ENCODE measurements at regions not wholly inside any gene's neighbourhood (a gene's known extent, or its start where the extent isn't known, plus 50 kb on each side); places are given as distances from the start of the nearest gene placed in this dataset.

GRCh38 chr7:22939842-22940241 is 74.1 kb downstream of the HYCC1 start:
- no peak for DNase-seq
- TF ChIP-seq, protein P1, sequence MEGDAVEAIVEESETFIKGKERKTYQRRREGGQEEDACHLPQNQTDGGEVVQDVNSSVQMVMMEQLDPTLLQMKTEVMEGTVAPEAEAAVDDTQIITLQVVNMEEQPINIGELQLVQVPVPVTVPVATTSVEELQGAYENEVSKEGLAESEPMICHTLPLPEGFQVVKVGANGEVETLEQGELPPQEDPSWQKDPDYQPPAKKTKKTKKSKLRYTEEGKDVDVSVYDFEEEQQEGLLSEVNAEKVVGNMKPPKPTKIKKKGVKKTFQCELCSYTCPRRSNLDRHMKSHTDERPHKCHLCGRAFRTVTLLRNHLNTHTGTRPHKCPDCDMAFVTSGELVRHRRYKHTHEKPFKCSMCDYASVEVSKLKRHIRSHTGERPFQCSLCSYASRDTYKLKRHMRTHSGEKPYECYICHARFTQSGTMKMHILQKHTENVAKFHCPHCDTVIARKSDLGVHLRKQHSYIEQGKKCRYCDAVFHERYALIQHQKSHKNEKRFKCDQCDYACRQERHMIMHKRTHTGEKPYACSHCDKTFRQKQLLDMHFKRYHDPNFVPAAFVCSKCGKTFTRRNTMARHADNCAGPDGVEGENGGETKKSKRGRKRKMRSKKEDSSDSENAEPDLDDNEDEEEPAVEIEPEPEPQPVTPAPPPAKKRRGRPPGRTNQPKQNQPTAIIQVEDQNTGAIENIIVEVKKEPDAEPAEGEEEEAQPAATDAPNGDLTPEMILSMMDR (IDR thresholded peaks at IDR 0.05): no peak
- no peak for ATAC-seq
- Histone ChIP-seq H3K36me3 (ENCODE audit: low read depth) (no peaks in the 10 kb centered on the region), H3K4me1 (ENCODE audit: low read depth) (no peaks in the 10 kb centered on the region), H3K9me3 (no peaks in the 10 kb centered on the region), H3K4me3 (no peak overlapping the region)
- intact Hi-C loops (cut with DNase I, micrococcal nuclease): no loop called here

DNA sequence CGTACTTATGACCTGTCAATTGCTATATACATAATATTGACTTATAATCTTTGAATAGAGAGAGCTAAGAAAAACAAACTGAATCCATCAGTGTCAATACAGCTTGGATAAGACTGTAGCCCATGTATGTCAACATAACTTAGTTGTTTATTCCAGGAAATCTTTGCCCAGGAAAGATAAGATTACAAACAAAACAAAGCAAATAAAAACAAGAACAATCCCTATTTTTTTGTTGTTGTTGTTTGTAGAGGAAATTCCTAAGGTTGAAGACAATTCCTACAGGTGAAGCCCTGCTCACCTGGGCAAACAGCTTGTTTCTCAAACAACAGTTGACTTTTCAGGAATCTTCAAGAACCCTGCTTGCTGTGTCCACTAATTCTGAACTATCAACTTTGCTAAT is 76.0 kb downstream of the HYCC1 start:
- no peak for DNase-seq
- no peaks in the 10 kb centered on the region for H3K36me3 ChIP-seq (ENCODE audit: low read depth)
- H3K4me1 ChIP-seq (ENCODE audit: low read depth): no peaks in the 10 kb centered on the region
- H3K9me3 ChIP-seq: no peaks in the 10 kb centered on the region
- no peak for ATAC-seq
- intact Hi-C loops (cut with DNase I, micrococcal nuclease): no loop called here
- TF ChIP-seq, protein P1 (IDR thresholded peaks at IDR 0.05): no peak
- H3K4me3 ChIP-seq: no peak overlapping the region

- Histone ChIP-seq H3K9me3 (no peaks in the 10 kb centered on the region), H3K4me3 (no peak overlapping the region), H3K36me3 (ENCODE audit: low read depth) (no peaks in the 10 kb centered on the region), H3K4me1 (ENCODE audit: low read depth) (no peaks in the 10 kb centered on the region)
- no peak for ATAC-seq
- DNase-seq: no peak
- intact Hi-C loops (cut with DNase I, micrococcal nuclease): no loop called here
- TF ChIP-seq, protein P1 (IDR thresholded peaks at IDR 0.05): no peak
Measured at GRCh38 chr7:22936246-22936645, 77.7 kb downstream of the HYCC1 start.

DNA sequence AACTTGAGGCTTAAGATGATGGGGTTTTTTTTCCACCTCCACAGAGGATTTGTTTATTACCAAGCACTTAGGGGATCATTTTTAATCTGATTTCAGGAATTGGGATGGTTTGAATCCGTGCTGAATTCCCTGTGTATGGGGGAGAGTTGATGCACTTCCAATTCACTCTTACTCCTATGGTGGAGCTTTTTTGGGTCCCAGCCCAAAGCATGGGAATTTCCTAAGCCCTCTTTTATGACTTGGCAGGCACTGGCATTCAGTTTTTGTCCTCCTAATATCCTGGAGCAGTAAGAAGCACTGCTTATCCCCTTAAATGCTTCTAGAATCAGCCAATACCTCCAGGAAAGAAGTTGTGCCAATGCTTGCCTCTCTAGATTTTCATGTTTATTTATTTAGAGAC is 78.7 kb downstream of the HYCC1 start:
- intact Hi-C loops (cut with DNase I, micrococcal nuclease): no loop called here
- Histone ChIP-seq H3K9me3 (no peaks in the 10 kb centered on the region), H3K4me1 (ENCODE audit: low read depth) (no peaks in the 10 kb centered on the region), H3K36me3 (ENCODE audit: low read depth) (no peaks in the 10 kb centered on the region), H3K4me3 (no peak overlapping the region)
- DNase-seq (no peak), ATAC-seq (no peak)
- TF ChIP-seq, protein P1 (IDR thresholded peaks at IDR 0.05): no peak

- H3K36me3 ChIP-seq (ENCODE audit: low read depth): no peaks in the 10 kb centered on the region
- TF ChIP-seq, protein P1 (IDR thresholded peaks at IDR 0.05): no peak
- no peak for DNase-seq
- H3K4me1 ChIP-seq (ENCODE audit: low read depth): no peaks in the 10 kb centered on the region
- no peak for ATAC-seq
- no peak overlapping the region for H3K4me3 ChIP-seq
- intact Hi-C loops (cut with DNase I, micrococcal nuclease): no loop called here
- no peaks in the 10 kb centered on the region for H3K9me3 ChIP-seq
Measured at GRCh38 chr7:22934473-22935065, 79.4 kb downstream of the HYCC1 start.

- ATAC-seq (no peak), DNase-seq (no peak)
- Histone ChIP-seq H3K36me3 (ENCODE audit: low read depth) (no peaks in the 10 kb centered on the region), H3K4me3 (no peak overlapping the region), H3K9me3 (no peaks in the 10 kb centered on the region), H3K4me1 (ENCODE audit: low read depth) (no peaks in the 10 kb centered on the region)
- intact Hi-C loops (cut with DNase I, micrococcal nuclease): no loop called here
- TF ChIP-seq, protein P1 (IDR thresholded peaks at IDR 0.05): no peak
Measured at GRCh38 chr7:22934023-22934422, 79.9 kb downstream of the HYCC1 start.

Data from mucosa of descending colon (tissue), 3 donors.